GM12873 (cell line): ENCODE measurements at regions not wholly inside any gene's neighbourhood (a gene's known extent, or its start where the extent isn't known, plus 50 kb on each side); places are given as distances from the start of the nearest gene placed in this dataset.

Experiments
- TF ChIP-seq, protein P1 (sequence below): IDR thresholded peaks from 2 replicates; pipeline ENCODE4 v1.5.1; 2012; ENCODE audit warnings: low read depth, mild to moderate bottlenecking, moderate library complexity, low read length, control low read depth; ENCODE audit not compliant: insufficient read depth; ENCODE audit errors: missing control alignments

DNA sequence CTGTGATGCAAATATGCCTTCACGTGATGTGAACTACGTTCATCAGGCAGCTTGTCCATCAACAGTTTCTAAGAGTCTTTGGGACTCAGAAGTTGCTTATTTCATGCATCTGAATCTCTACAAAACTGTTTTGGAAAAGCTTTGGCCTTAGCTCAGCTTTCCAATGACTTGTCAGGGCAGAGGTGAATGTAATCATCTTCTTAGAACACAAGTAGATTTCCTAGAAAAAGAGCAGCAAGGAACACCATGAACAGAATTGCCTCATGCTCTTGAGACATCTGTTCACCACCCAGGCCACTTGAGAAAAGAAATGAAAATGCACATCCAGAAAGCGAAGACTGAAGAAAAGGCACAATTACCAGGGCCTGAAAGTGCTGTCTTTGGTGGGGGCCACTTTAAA is 105.8 kb upstream of the PDHA1 start:
- TF ChIP-seq, protein P1, sequence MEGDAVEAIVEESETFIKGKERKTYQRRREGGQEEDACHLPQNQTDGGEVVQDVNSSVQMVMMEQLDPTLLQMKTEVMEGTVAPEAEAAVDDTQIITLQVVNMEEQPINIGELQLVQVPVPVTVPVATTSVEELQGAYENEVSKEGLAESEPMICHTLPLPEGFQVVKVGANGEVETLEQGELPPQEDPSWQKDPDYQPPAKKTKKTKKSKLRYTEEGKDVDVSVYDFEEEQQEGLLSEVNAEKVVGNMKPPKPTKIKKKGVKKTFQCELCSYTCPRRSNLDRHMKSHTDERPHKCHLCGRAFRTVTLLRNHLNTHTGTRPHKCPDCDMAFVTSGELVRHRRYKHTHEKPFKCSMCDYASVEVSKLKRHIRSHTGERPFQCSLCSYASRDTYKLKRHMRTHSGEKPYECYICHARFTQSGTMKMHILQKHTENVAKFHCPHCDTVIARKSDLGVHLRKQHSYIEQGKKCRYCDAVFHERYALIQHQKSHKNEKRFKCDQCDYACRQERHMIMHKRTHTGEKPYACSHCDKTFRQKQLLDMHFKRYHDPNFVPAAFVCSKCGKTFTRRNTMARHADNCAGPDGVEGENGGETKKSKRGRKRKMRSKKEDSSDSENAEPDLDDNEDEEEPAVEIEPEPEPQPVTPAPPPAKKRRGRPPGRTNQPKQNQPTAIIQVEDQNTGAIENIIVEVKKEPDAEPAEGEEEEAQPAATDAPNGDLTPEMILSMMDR, result no peak

DNA sequence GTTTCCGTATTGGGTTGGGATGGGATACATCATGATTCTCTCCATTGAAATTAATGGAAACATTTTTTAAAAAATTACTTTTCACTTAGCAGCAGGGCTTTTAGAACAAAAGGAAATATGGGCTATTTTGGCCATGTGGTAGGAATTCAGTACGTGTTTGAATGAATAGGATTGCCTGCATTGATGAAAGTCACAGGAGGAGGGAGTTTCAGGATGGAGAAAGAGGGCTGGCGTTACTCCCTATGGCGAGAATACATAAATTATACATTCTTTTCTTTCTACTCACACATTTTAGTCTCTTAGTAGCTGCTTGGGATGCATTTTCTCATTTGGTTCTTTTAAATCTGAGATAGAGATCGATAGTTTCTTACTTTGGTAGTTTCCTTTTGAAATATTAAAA is 100.3 kb upstream of the PDHA1 start:
- TF ChIP-seq, protein P1, result no peak

DNA sequence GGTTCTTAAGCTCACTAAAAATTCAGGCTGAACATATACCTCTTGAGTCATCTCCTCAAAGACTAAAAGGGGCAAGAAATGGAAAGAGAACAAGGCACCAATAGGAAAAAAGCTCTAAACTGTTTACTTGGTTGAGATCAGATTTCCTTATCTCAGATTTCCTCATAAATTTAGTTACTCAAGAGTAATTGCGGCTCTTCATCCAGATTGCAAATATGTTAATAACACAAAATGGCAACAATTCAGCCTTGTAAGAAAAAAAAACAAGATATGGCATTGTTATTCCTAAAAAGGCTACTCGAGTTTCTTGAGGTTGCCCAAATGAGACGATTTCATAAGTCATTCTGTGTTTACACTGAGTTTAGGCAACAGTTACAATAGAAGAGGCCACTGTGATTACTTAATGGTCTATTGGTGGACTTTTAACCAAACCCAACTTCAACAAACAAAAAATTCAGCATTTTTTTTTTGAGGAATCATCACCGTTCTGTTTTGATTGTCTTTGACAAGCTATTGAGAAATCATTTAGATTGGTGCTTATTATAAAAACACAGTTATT is 97.9 kb upstream of the PDHA1 start:
- TF ChIP-seq, protein P1, result no peak

DNA sequence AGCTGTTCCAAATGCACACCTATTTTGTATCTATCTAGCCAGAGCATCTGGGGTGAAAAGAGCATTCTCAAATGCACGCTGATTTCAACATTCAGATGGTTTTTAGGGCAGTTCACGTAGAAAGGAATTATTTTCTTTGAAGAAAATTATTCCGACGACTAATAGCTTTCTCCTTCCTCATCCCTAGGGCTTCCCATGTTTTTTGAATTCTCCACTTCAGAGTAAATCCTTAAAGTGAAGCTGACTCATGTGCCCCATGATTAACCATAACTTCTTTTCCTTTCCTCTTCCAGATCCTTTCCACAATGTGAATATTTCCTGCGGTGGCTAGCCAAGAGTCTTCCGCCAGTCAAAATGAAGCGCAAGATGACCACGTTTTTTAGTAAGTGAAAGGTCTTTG is 86.7 kb upstream of the PDHA1 start:
- TF ChIP-seq, protein P1, result no peak

DNA sequence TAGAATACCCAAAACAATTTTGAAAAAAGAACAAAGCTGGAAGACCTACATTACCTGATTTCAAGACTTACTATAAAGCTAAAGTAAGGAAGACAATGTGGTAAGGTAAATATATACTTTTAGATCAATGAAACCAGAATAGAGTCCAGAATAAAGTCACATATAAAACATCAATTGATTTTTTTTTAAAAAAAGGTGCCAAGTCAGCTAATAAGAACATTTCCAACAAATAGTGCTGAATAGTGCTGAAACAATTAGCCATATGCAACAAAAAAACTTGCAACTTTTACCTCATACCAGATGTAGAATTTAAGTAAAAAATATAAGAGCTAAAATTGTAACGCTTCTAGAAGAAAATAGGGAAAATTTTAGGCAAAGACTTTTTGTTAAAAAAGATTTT is 73.0 kb upstream of the PDHA1 start:
- TF ChIP-seq, protein P1, result no peak

DNA sequence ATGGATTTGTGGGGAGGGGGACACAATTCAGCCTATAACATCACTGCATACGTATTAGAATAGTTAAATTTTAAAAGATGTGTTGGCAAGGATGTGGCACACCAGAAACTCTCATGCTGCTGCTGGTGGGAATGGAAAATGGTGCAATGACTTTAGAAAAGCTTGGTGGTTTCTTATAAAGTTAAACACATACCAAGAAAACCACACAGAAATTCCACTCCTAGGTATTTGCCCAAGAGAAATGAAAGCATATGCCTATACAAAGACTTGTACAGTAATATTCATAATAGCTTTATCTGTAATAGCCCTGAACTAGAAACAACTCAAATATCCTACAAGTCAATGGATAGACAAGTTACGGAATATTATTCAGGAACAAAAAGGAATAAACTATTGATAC is 71.3 kb upstream of the PDHA1 start:
- TF ChIP-seq, protein P1, result no peak

DNA sequence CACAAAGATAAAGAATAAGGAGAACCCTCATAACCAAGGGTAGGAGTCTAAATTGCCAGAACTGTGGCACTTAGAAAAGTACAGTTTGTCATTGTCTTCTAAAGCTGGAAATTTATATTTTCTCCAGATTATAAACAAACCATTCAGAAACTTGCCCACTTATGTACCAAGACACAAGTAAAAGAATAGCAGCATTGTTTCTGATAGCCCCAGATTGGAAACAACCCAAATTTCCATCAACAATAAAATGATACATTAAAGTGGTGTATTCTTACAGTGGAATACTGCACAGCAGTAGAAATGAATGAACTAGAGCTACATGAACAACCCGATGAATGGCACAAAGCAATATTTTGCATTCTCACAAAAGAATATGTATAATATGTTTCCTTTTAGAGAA is 63.1 kb upstream of the PDHA1 start:
- TF ChIP-seq, protein P1, result no peak
